HepG2 (cell line): ENCODE measurements at regions not wholly inside any gene's neighbourhood (a gene's known extent, or its start where the extent isn't known, plus 50 kb on each side); places are given as distances from the start of the nearest gene placed in this dataset.

Experiments used
- AKAP8 ChIP-seq: sonication (generic); formaldehyde crosslinking; IDR thresholded peaks from 2 replicates; pipeline ENCODE4 v1.5.1; 2020; ENCODE audit warnings: mild to moderate bottlenecking, missing genetic modification reagents
- ATAD3A ChIP-seq: sonication (generic); formaldehyde crosslinking; IDR thresholded peaks from 2 replicates; pipeline ENCODE4 v1.4.0; 2020; ENCODE audit warnings: missing genetic modification reagents
- CCAR2 ChIP-seq: fragments of 200-400 bp; formaldehyde crosslinking; optimal IDR thresholded peaks from 2 replicates; pipeline ENCODE3; 2018; ENCODE audit warnings: low read depth, mild to moderate bottlenecking, low read length, moderate library complexity
- EHMT2 ChIP-seq: fragments of 200-600 bp; sonication (generic); IDR thresholded peaks from 2 replicates; pipeline ENCODE4 v1.7.0; 2017; ENCODE audit warnings: antibody characterized with exemption, low read depth, low read length, borderline replicate concordance
- ELF1 ChIP-seq: sonication (generic); formaldehyde crosslinking; IDR thresholded peaks from 2 replicates; pipeline ENCODE4 v1.4.0; 2020; ENCODE audit warnings: missing genetic modification reagents
- ETV5 ChIP-seq: IDR thresholded peaks from 2 replicates; pipeline ENCODE4 v1.6.1; 2018; ENCODE audit warnings: missing biosample characterization, missing genetic modification reagents, inconsistent platforms, borderline replicate concordance
- FUBP1 ChIP-seq: sonication (generic); formaldehyde crosslinking; IDR thresholded peaks from 2 replicates; pipeline ENCODE4 v1.5.1; 2020; ENCODE audit warnings: missing genetic modification reagents, mild to moderate bottlenecking, borderline replicate concordance
- GATAD2A ChIP-seq: IDR thresholded peaks from 2 replicates; pipeline ENCODE4 v1.6.1; 2016
- IRF9 ChIP-seq: sonication (generic); formaldehyde crosslinking; IDR thresholded peaks from 2 replicates; pipeline ENCODE4 v1.8.0; 2022; ENCODE audit warnings: missing genetic modification reagents, mild to moderate bottlenecking, borderline replicate concordance
- MAX ChIP-seq: IDR thresholded peaks from 2 replicates; pipeline ENCODE4 v1.6.1; 2012; ENCODE audit warnings: inconsistent platforms
- MNT ChIP-seq: fragments of 450-650 bp; IDR thresholded peaks from 2 replicates; pipeline ENCODE4 v1.6.1; 2016
- PPARG ChIP-seq: conservative IDR thresholded peaks from 2 replicates; pipeline ENCODE4 v1.6.1; 2016; ENCODE audit warnings: missing biosample characterization, missing genetic modification reagents
- RCOR2 ChIP-seq: IDR thresholded peaks from 2 replicates; pipeline ENCODE4 v1.6.1; 2016; ENCODE audit warnings: missing biosample characterization, missing genetic modification reagents
- SMAD3 ChIP-seq: sonication (generic); formaldehyde crosslinking; IDR thresholded peaks from 2 replicates; pipeline ENCODE4 v1.4.0; 2020; ENCODE audit warnings: missing genetic modification reagents
- SP2 ChIP-seq: sonication (generic); formaldehyde crosslinking; IDR thresholded peaks from 2 replicates; pipeline ENCODE4 v1.5.1; 2020; ENCODE audit warnings: mild to moderate bottlenecking, missing genetic modification reagents
- TFE3 ChIP-seq: IDR thresholded peaks from 2 replicates; pipeline ENCODE4 v1.6.1; 2016
- ZBTB34 ChIP-seq: sonication (generic); formaldehyde crosslinking; IDR thresholded peaks from 2 replicates; pipeline ENCODE4 v1.8.0; 2022; ENCODE audit warnings: mild to moderate bottlenecking, missing genetic modification reagents
- ZBTB42 ChIP-seq: sonication (generic); formaldehyde crosslinking; IDR thresholded peaks from 2 replicates; pipeline ENCODE4 v1.5.0; 2020; ENCODE audit warnings: mild to moderate bottlenecking, missing genetic modification reagents
- ZMYM3 ChIP-seq: sonication (generic); formaldehyde crosslinking; IDR thresholded peaks from 2 replicates; pipeline ENCODE4 v1.5.1; 2020; ENCODE audit warnings: mild to moderate bottlenecking, missing genetic modification reagents
- ZNF121 ChIP-seq: sonication (generic); formaldehyde crosslinking; IDR thresholded peaks from 2 replicates; pipeline ENCODE4 v1.5.0; 2020; ENCODE audit warnings: mild to moderate bottlenecking, missing genetic modification reagents
- ZNF138 ChIP-seq: sonication (generic); formaldehyde crosslinking; IDR thresholded peaks from 2 replicates; pipeline ENCODE4 v1.5.0; 2020; ENCODE audit warnings: mild to moderate bottlenecking, low read depth, missing genetic modification reagents
- ZNF362 ChIP-seq: sonication (generic); formaldehyde crosslinking; IDR thresholded peaks from 2 replicates; pipeline ENCODE4 v1.4.0; 2020; ENCODE audit warnings: missing genetic modification reagents, mild to moderate bottlenecking, borderline replicate concordance
- ZNF670 ChIP-seq: sonication (generic); formaldehyde crosslinking; IDR thresholded peaks from 2 replicates; pipeline ENCODE4 v1.8.0; 2022; ENCODE audit warnings: mild to moderate bottlenecking, missing genetic modification reagents, borderline replicate concordance

GRCh38 chr3:43178891-43179366, 73.0 kb upstream of the POMGNT2 start (continued):
- peak; percentile 49; the same call in 1 of the 2 replicates for TF ChIP-seq ETV5 (CRISPR knock-in tag)
- TF ChIP-seq FUBP1 (CRISPR knock-in tag), result no peak
- TF ChIP-seq ZNF138, result no peak
- no peak for TF ChIP-seq CCAR2
- peak; percentile 33; the same call in 1 of the 2 replicates for TF ChIP-seq EHMT2
- TF ChIP-seq MNT, result no peak
- TF ChIP-seq PPARG, result peak; percentile 70
- TF ChIP-seq RCOR2 (CRISPR knock-in tag), result peak; percentile 79
- peak; percentile 42; the same call in 1 of the 2 replicates for TF ChIP-seq ZNF121 (CRISPR knock-in tag)
- TF ChIP-seq AKAP8 (CRISPR knock-in tag), result no peak
- peak; percentile 32; the same call in 1 of the 2 replicates for TF ChIP-seq ZMYM3 (CRISPR knock-in tag)
- TF ChIP-seq GATAD2A (CRISPR knock-in tag), result peak; percentile 86
- no peak for TF ChIP-seq ZBTB42
- TF ChIP-seq ATAD3A (CRISPR knock-in tag), result no peak
- TF ChIP-seq SP2 (CRISPR knock-in tag), result no peak
- no peak for TF ChIP-seq ZNF362 (CRISPR knock-in tag)
- TF ChIP-seq MAX, result 0 out of 2 replicates have a peak, but pooled peaks have one; percentile 25
- no peak for TF ChIP-seq SMAD3 (CRISPR knock-in tag)
- peak; percentile 51; the same call in 1 of the 2 replicates for TF ChIP-seq TFE3 (CRISPR knock-in tag)
- no peak for TF ChIP-seq IRF9 (CRISPR knock-in tag)
- TF ChIP-seq ZBTB34 (CRISPR knock-in tag), result no peak
- peak; percentile 60 for TF ChIP-seq ELF1 (CRISPR knock-in tag)
- no peak for TF ChIP-seq ZNF670
